HG02943 (cell line): ENCODE measurements at regions not wholly inside any gene's neighbourhood (a gene's known extent, or its start where the extent isn't known, plus 50 kb on each side); places are given as distances from the start of the nearest gene placed in this dataset.
"Not testable (repeated sequence)": the region's sequence is repeated elsewhere in the genome, so short reads cannot be mapped to it uniquely, and the experiment has no call there.

ENCODE experiments used
- ATAC-seq: cut with Tn5 transposase; IDR thresholded peaks from one replicate; pipeline ENCODE4 v1.9.1; 2021; ENCODE audit warnings: mild to moderate bottlenecking, low read depth, moderate library complexity; ENCODE audit not compliant: unreplicated experiment

GRCh38 chr10:25076506-25077177 lies 60.2 kb downstream of the THNSL1 start:
- ATAC-seq: no peak

GRCh38 chr10:25078658-25079431 lies 62.4 kb downstream of the THNSL1 start:
- ATAC-seq: no peak

GRCh38 chr10:25080880-25081581 lies 64.6 kb downstream of the THNSL1 start:
- ATAC-seq: peak; percentile 76

GRCh38 chr10:25082276-25083204 lies 66.1 kb downstream of the THNSL1 start:
- ATAC-seq: no peak

- no peak for ATAC-seq
Observed at GRCh38 chr10:25083546-25084111, 67.2 kb downstream of the THNSL1 start.

- ATAC-seq: no peak
Observed at GRCh38 chr10:25084447-25084846, 68.0 kb downstream of the THNSL1 start.

- ATAC-seq: no peak
Observed at GRCh38 chr10:25094590-25094989, 78.2 kb downstream of the THNSL1 start.

- no peak for ATAC-seq
Observed at GRCh38 chr10:25097669-25098411, 77.0 kb upstream of the GPR158 start.

- ATAC-seq: no peak
Observed at GRCh38 chr10:25100141-25100540, 74.7 kb upstream of the GPR158 start.

- no peak for ATAC-seq
Observed at GRCh38 chr10:25101461-25102146, 73.2 kb upstream of the GPR158 start.

- no peak for ATAC-seq
Observed at GRCh38 chr10:25102147-25102822, 72.5 kb upstream of the GPR158 start.

GRCh38 chr10:25103703-25104102 lies 71.1 kb upstream of the GPR158 start:
- ATAC-seq: no peak

GRCh38 chr10:25104441-25104840 lies 70.4 kb upstream of the GPR158 start:
- ATAC-seq: no peak

GRCh38 chr10:25105262-25105661 lies 69.5 kb upstream of the GPR158 start:
- no peak for ATAC-seq

GRCh38 chr10:25105743-25106260 lies 69.0 kb upstream of the GPR158 start:
- no peak for ATAC-seq

GRCh38 chr10:25107756-25108155 lies 67.0 kb upstream of the GPR158 start:
- no peak for ATAC-seq

GRCh38 chr10:25109896-25110295 lies 64.9 kb upstream of the GPR158 start:
- not testable (repeated sequence) for ATAC-seq

- ATAC-seq: no peak
Observed at GRCh38 chr10:25112016-25112415, 62.8 kb upstream of the GPR158 start.
